Neuronal stem cell (in vitro differentiated cells): ENCODE measurements at regions not wholly inside any gene's neighbourhood (a gene's known extent, or its start where the extent isn't known, plus 50 kb on each side); places are given as distances from the start of the nearest gene placed in this dataset.

Source experiments
- DNase-seq: peaks from one replicate; pipeline ENCODE4 v3.0.0-alpha.2; 2013; ENCODE audit warnings: low spot score
- H2AFZ ChIP-seq: one replicate; pipeline ENCODE4 v1.6.1; 2013; ENCODE audit warnings: mild to moderate bottlenecking, low read length, inconsistent platforms
- H2AK5ac ChIP-seq: 2 replicates; pipeline ENCODE4 v1.6.1; 2013; ENCODE audit warnings: low read depth, mild to moderate bottlenecking, inconsistent platforms, low read length, moderate library complexity, mixed read lengths
- H2BK120ac ChIP-seq: 2 replicates; pipeline ENCODE4 v1.6.1; 2013; ENCODE audit warnings: low read depth, mild to moderate bottlenecking, inconsistent platforms, low read length, moderate library complexity, mixed read lengths
- H2BK12ac ChIP-seq: one replicate; pipeline ENCODE4 v1.6.1; 2013; ENCODE audit warnings: low read length, inconsistent platforms
- H2BK15ac ChIP-seq: 2 replicates; pipeline ENCODE4 v1.6.1; 2013; ENCODE audit warnings: mild to moderate bottlenecking, low read length, inconsistent platforms, mixed read lengths
- H2BK5ac ChIP-seq: one replicate; pipeline ENCODE4 v1.6.1; 2013; ENCODE audit warnings: inconsistent platforms, mild to moderate bottlenecking, low read length, moderate library complexity
- H3K14ac ChIP-seq: one replicate; pipeline ENCODE4 v1.6.1; 2013; ENCODE audit warnings: low read length, inconsistent platforms
- H3K18ac ChIP-seq: 2 replicates; pipeline ENCODE4 v1.6.1; 2013; ENCODE audit warnings: low read length, inconsistent platforms
- H3K23ac ChIP-seq: 2 replicates; pipeline ENCODE4 v1.6.1; 2013; ENCODE audit warnings: low read depth, mild to moderate bottlenecking, mixed read lengths, low read length, inconsistent platforms; ENCODE audit not compliant: poor library complexity
- H3K27ac ChIP-seq: replicated peaks from 3 replicates; pipeline ENCODE4 v1.5.1; 2013; ENCODE audit warnings: low read length, inconsistent platforms
- H3K27me3 ChIP-seq, 3 experiments: 2 replicates each; pipeline ENCODE4 v1.6.1; 2013; ENCODE audit warnings: low read length in 3 of 3, mild to moderate bottlenecking in 2 of 3, inconsistent platforms in 1 of 3, low read depth in 1 of 3, mixed read lengths in 1 of 3, moderate library complexity in 1 of 3; ENCODE audit not compliant: control insufficient read depth in 3 of 3, insufficient read depth in 3 of 3
- H3K36me3 ChIP-seq, 2 donors: replicated peaks in 1 of 2; 2 replicates each; pipeline ENCODE4 v1.6.1; 2013; ENCODE audit warnings: low read length in 2 of 2; ENCODE audit not compliant: control insufficient read depth in 2 of 2, insufficient read depth in 2 of 2
- H3K4ac ChIP-seq: 2 replicates; pipeline ENCODE4 v1.6.1; 2013; ENCODE audit warnings: inconsistent platforms, mild to moderate bottlenecking, low read length, moderate library complexity
- H3K4me1 ChIP-seq, 2 donors: 1 replicate in 1 of 2; 2 replicates in 1 of 2; pipeline ENCODE4 v1.6.1; 2013; ENCODE audit warnings: low read length in 2 of 2, low read depth in 1 of 2; ENCODE audit not compliant: control insufficient read depth in 2 of 2, insufficient read depth in 1 of 2
- H3K4me2 ChIP-seq: one replicate; pipeline ENCODE4 v1.6.1; 2013; ENCODE audit warnings: mild to moderate bottlenecking, low read length, inconsistent platforms; ENCODE audit not compliant: insufficient read depth, poor library complexity, severe bottlenecking
- H3K4me3 ChIP-seq, 2 donors: 2 replicates each; pipeline ENCODE4 v1.5.1; 2013; ENCODE audit warnings: low read length in 2 of 2, mild to moderate bottlenecking in 2 of 2, inconsistent platforms in 1 of 2, moderate library complexity in 1 of 2
- H3K79me1 ChIP-seq: one replicate; pipeline ENCODE4 v1.6.1; 2013; ENCODE audit warnings: low read depth, mild to moderate bottlenecking, inconsistent platforms, low read length, moderate library complexity
- H3K9ac ChIP-seq: one replicate; pipeline ENCODE4 v1.6.1; 2013; ENCODE audit warnings: mild to moderate bottlenecking, low read depth, low read length, inconsistent platforms; ENCODE audit not compliant: poor library complexity
- H3K9me3 ChIP-seq, 2 donors: replicated peaks in 1 of 2; 2 replicates each; pipeline versions ENCODE3 to v1.6.1; 2013; ENCODE audit warnings: low read length in 2 of 2, mild to moderate bottlenecking in 2 of 2, inconsistent platforms in 1 of 2, low read depth in 1 of 2, mixed read lengths in 1 of 2, moderate library complexity in 1 of 2; ENCODE audit not compliant: control insufficient read depth in 2 of 2, insufficient read depth in 1 of 2
- H4K8ac ChIP-seq: one replicate; pipeline ENCODE4 v1.6.1; 2013; ENCODE audit warnings: low read depth, mild to moderate bottlenecking, inconsistent platforms, low read length, moderate library complexity
- H4K91ac ChIP-seq: one replicate; pipeline ENCODE4 v1.6.1; 2013; ENCODE audit warnings: low read length, low read depth, mild to moderate bottlenecking, inconsistent platforms; ENCODE audit not compliant: poor library complexity
- WGBS, 2 donors: extraction: QIAGEN DNeasy Blood & Tissue Kit; methylation state at CpG; one replicate each; pipeline ENCODE4 v1.1.7; 2013; ENCODE audit warnings: missing lambda C conversion rate in 2 of 2, mixed read lengths in 1 of 2; ENCODE audit not compliant: insufficient read length in 2 of 2, insufficient replicate concordance in 1 of 2; ENCODE audit errors: extremely low coverage in 2 of 2; 5-methylcytosine and 5-hydroxymethylcytosine counted together

DNA sequence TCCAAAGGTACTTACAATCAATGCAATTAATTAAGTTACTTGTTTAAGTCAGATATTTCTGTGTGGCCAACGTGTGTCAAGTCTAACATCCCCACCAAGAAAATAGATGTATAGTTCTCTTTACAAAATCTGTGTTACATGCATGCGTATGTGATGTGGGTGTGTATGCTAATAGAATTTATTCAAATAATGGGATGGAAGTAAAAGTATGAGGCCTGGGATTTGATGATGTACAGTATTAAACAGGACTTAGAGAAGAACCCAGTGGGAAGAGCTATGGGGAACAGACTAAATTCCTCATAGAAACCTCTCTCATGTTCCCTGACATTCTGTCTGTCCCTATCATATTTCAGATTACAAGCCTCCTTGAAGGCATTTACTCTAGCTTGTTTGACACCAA is 72.5 kb downstream of the IFI44 start:
- no peak overlapping the region for H3K27ac ChIP-seq
- H2AFZ ChIP-seq: no peak overlapping the region
- H2BK5ac ChIP-seq: no peak overlapping the region
- no peaks in the 10 kb centered on the region for H3K9me3 ChIP-seq
- H4K91ac ChIP-seq: no peak overlapping the region
- H3K23ac ChIP-seq: no peak overlapping the region
- no peak overlapping the region for H3K9ac ChIP-seq
- H2BK12ac ChIP-seq: no peak overlapping the region
- H4K8ac ChIP-seq: no peak overlapping the region
- no peak overlapping the region for H2AK5ac ChIP-seq
- no peaks in the 10 kb centered on the region for H3K36me3 ChIP-seq
- no peak overlapping the region for H3K18ac ChIP-seq
- H3K27me3 ChIP-seq: no peaks in the 10 kb centered on the region
- no peaks in the 10 kb centered on the region for H3K4me1 ChIP-seq
- H3K4me2 ChIP-seq: no peak overlapping the region
- H3K4ac ChIP-seq: no peak overlapping the region
- no peak overlapping the region for H2BK120ac ChIP-seq
- no peaks in the 10 kb centered on the region for H3K79me1 ChIP-seq
- H2BK15ac ChIP-seq: no peak overlapping the region
- no peak overlapping the region for H3K14ac ChIP-seq
- WGBS, 2 donors: no CpG with 5 or more reads among the region's 2 CpGs
- no peak for DNase-seq
- H3K4me3 ChIP-seq: no peak overlapping the region

DNA sequence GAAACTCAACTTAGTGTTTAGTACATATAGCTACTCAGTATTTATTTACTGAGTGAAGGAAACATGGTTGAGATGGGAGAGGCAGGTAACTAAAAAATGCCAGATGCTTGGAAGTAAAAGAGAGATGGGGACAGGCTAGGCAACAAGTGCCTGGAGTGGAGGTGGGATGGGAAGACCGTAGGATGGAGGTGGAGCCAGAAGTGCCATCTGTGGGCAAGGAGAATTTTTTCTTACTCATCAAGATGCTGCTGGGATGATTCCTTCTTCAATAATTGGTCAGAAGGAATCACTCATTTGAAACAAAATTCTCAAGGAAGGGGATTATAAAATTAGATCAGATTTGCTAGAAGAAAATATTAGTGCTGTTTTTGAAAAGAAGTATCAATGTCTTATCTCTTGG is 72.9 kb downstream of the IFI44 start:
- H3K4me3 ChIP-seq: no peak overlapping the region
- no peak overlapping the region for H4K91ac ChIP-seq
- no CpG with 5 or more reads among the region's 1 CpG for WGBS, 2 donors
- no peak overlapping the region for H2AK5ac ChIP-seq
- no peak overlapping the region for H4K8ac ChIP-seq
- H3K27me3 ChIP-seq: no peaks in the 10 kb centered on the region
- no peak overlapping the region for H3K18ac ChIP-seq
- no peak overlapping the region for H2AFZ ChIP-seq
- DNase-seq: no peak
- H3K9ac ChIP-seq: no peak overlapping the region
- no peaks in the 10 kb centered on the region for H3K36me3 ChIP-seq
- H2BK5ac ChIP-seq: no peak overlapping the region
- H3K9me3 ChIP-seq: no peaks in the 10 kb centered on the region
- H3K4me1 ChIP-seq: no peaks in the 10 kb centered on the region
- H3K14ac ChIP-seq: no peak overlapping the region
- H2BK15ac ChIP-seq: no peak overlapping the region
- no peak overlapping the region for H3K27ac ChIP-seq
- no peaks in the 10 kb centered on the region for H3K79me1 ChIP-seq
- H3K4ac ChIP-seq: no peak overlapping the region
- H3K4me2 ChIP-seq: no peak overlapping the region
- no peak overlapping the region for H2BK12ac ChIP-seq
- no peak overlapping the region for H2BK120ac ChIP-seq
- H3K23ac ChIP-seq: no peak overlapping the region

DNA sequence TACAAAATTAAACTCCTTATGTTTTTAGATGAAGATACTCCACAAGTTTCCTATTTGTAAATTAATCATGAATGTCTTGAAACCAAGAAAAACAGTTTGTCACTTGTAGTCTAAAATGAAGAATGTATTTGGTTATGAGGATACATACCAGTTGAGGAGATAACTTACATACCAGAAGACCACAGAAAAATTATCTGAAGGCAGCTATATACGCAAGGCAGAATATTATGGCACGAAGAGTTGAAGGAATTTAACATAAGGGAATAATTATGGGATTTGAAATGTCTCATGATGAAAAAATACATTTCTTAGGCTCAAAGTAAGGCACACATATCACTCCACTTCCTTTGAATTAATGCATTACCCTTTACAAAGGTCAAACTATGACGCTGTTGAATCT is 73.3 kb downstream of the IFI44 start:
- Histone ChIP-seq H3K14ac (no peak overlapping the region), H3K9me3 (no peaks in the 10 kb centered on the region), H2AK5ac (no peak overlapping the region), H3K18ac (no peak overlapping the region), H3K4me1 (no peaks in the 10 kb centered on the region), H4K91ac (no peak overlapping the region), H2AFZ (no peak overlapping the region), H3K27me3 (no peaks in the 10 kb centered on the region), H3K27ac (no peak overlapping the region), H2BK120ac (no peak overlapping the region), H3K4me2 (no peak overlapping the region), H2BK12ac (no peak overlapping the region), H3K9ac (no peak overlapping the region), H2BK15ac (no peak overlapping the region), H3K79me1 (no peaks in the 10 kb centered on the region), H3K23ac (no peak overlapping the region), H3K4me3 (no peak overlapping the region), H3K4ac (no peak overlapping the region), H4K8ac (no peak overlapping the region), H3K36me3 (no peaks in the 10 kb centered on the region), H2BK5ac (no peak overlapping the region)
- no peak for DNase-seq
- WGBS, 2 donors: no CpG with 5 or more reads among the region's 3 CpGs

DNA sequence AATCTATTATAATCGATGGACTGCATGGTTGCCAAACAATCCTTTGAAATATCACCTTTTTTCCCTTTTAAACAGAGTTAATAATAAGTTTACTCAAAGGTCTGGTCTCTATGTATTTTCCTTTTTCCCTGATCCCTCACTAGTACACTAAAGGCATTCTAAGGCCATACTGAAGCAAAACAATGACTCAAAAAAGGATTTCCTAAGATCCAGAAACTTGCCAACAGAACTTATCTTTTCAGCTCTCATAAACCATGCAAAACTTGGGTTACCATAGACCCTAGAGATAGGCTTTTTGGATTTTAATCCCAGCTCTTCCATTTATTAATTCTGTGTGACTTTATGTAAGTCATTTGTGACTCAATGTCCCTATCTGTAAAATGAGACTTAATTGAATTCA is 77.1 kb downstream of the IFI44 start:
- DNase-seq: no peak
- H2BK12ac ChIP-seq: no peak overlapping the region
- no peaks in the 10 kb centered on the region for H3K4me1 ChIP-seq
- no peak overlapping the region for H3K4ac ChIP-seq
- H3K27me3 ChIP-seq: no peaks in the 10 kb centered on the region
- H3K27ac ChIP-seq: no peak overlapping the region
- no peak overlapping the region for H3K14ac ChIP-seq
- H3K23ac ChIP-seq: no peak overlapping the region
- H3K4me2 ChIP-seq: no peak overlapping the region
- H3K4me3 ChIP-seq: no peak overlapping the region
- H2BK120ac ChIP-seq: no peak overlapping the region
- no peak overlapping the region for H2BK15ac ChIP-seq
- no peak overlapping the region for H4K8ac ChIP-seq
- no CpG with 5 or more reads among the region's 1 CpG for WGBS, 2 donors
- H2BK5ac ChIP-seq: no peak overlapping the region
- H3K79me1 ChIP-seq: no peaks in the 10 kb centered on the region
- no peaks in the 10 kb centered on the region for H3K9me3 ChIP-seq
- no peak overlapping the region for H3K9ac ChIP-seq
- H3K18ac ChIP-seq: no peak overlapping the region
- H2AFZ ChIP-seq: no peak overlapping the region
- H3K36me3 ChIP-seq: no peaks in the 10 kb centered on the region
- no peak overlapping the region for H4K91ac ChIP-seq
- H2AK5ac ChIP-seq: no peak overlapping the region
